Mesendoderm (in vitro differentiated cells): ENCODE measurements at regions not wholly inside any gene's neighbourhood (a gene's known extent, or its start where the extent isn't known, plus 50 kb on each side); places are given as distances from the start of the nearest gene placed in this dataset.

Experiments
- DNase-seq: peaks from one replicate; pipeline ENCODE4 v3.0.0; 2013
- H2AK5ac ChIP-seq: 2 replicates; pipeline ENCODE4 v1.6.1; 2013; ENCODE audit warnings: low read length, inconsistent platforms
- H2BK120ac ChIP-seq: 2 replicates; pipeline ENCODE4 v1.6.1; 2013; ENCODE audit warnings: low read depth, mild to moderate bottlenecking, low read length, moderate library complexity, mixed read lengths
- H2BK15ac ChIP-seq: replicated peaks from 2 replicates; pipeline ENCODE4 v1.6.1; 2013; ENCODE audit warnings: low read depth, mild to moderate bottlenecking, moderate library complexity
- H2BK5ac ChIP-seq: 2 replicates; pipeline ENCODE4 v1.6.1; 2013; ENCODE audit warnings: low read length, inconsistent platforms
- H3K18ac ChIP-seq: 2 replicates; pipeline ENCODE4 v1.6.1; 2013; ENCODE audit warnings: mild to moderate bottlenecking, low read length, mixed read lengths
- H3K23ac ChIP-seq: one replicate; pipeline ENCODE4 v1.6.1; 2013; ENCODE audit warnings: low read length
- H3K27ac ChIP-seq: 2 replicates; pipeline ENCODE4 v1.5.1; 2013; ENCODE audit warnings: low read depth, mild to moderate bottlenecking, inconsistent platforms, low read length, moderate library complexity
- H3K27me3 ChIP-seq: 2 replicates; pipeline ENCODE4 v1.6.1; 2013; ENCODE audit warnings: low read length, control low read depth, mild to moderate bottlenecking, inconsistent platforms; ENCODE audit not compliant: insufficient read depth, poor library complexity
- H3K36me3 ChIP-seq: 2 replicates; pipeline ENCODE4 v1.6.1; 2013; ENCODE audit warnings: low read length, inconsistent platforms; ENCODE audit not compliant: control insufficient read depth, insufficient read depth
- H3K4ac ChIP-seq: one replicate; pipeline ENCODE4 v1.6.1; 2013; ENCODE audit warnings: low read depth, mild to moderate bottlenecking, low read length, moderate library complexity
- H3K4me1 ChIP-seq: 2 replicates; pipeline ENCODE4 v1.6.1; 2013; ENCODE audit warnings: low read depth, low read length, inconsistent platforms; ENCODE audit not compliant: control insufficient read depth
- H3K4me2 ChIP-seq: 2 replicates; pipeline ENCODE4 v1.6.1; 2013; ENCODE audit warnings: low read length
- H3K4me3 ChIP-seq: 2 replicates; pipeline ENCODE4 v1.5.1; 2013; ENCODE audit warnings: mild to moderate bottlenecking, low read length
- H3K56ac ChIP-seq: one replicate; pipeline ENCODE4 v1.6.1; 2013; ENCODE audit warnings: low read length
- H3K79me1 ChIP-seq: 2 replicates; pipeline ENCODE4 v1.6.1; 2013; ENCODE audit warnings: low read length, inconsistent platforms
- H3K79me2 ChIP-seq: 2 replicates; pipeline ENCODE4 v1.6.1; 2013; ENCODE audit warnings: mild to moderate bottlenecking, low read length; ENCODE audit not compliant: control insufficient read depth, insufficient read depth
- H3K9ac ChIP-seq: 2 replicates; pipeline ENCODE4 v1.6.1; 2013; ENCODE audit warnings: low read length, inconsistent platforms
- H4K5ac ChIP-seq: one replicate; pipeline ENCODE4 v1.6.1; 2013; ENCODE audit warnings: low read length
- H4K8ac ChIP-seq: one replicate; pipeline ENCODE4 v1.6.1; 2013; ENCODE audit warnings: low read depth, mild to moderate bottlenecking, control low read depth, low read length, moderate library complexity
- WGBS: extraction: QIAGEN DNeasy Blood & Tissue Kit; methylation state at CpG from one replicate; pipeline ENCODE4 v1.1.7; 2013; ENCODE audit warnings: low lambda C conversion rate, missing lambda C conversion rate; ENCODE audit not compliant: insufficient coverage; ENCODE audit errors: extremely low coverage; 5-methylcytosine and 5-hydroxymethylcytosine counted together

- Histone ChIP-seq H2BK120ac (no peak overlapping the region), H3K23ac (no peak overlapping the region), H3K4ac (no peak overlapping the region), H3K9ac (no peak overlapping the region), H3K18ac (no peak overlapping the region), H3K36me3 (no peaks in the 10 kb centered on the region), H3K4me2 (no peak overlapping the region), H2BK15ac (no peak overlapping the region), H3K4me3 (no peak overlapping the region), H3K4me1 (no peaks in the 10 kb centered on the region), H3K27ac (no peak overlapping the region), H3K79me1 (no peaks in the 10 kb centered on the region), H4K5ac (no peak overlapping the region), H3K79me2 (no peaks in the 10 kb centered on the region), H2AK5ac (no peak overlapping the region), H3K56ac (no peak overlapping the region), H3K27me3 (no peaks in the 10 kb centered on the region), H4K8ac (no peak overlapping the region), H2BK5ac (no peak overlapping the region)
- DNase-seq: no peak
- WGBS: no CpG with 5 or more reads among the region's 2 CpGs
Measured at GRCh38 chr14:85447883-85448282, 82.1 kb upstream of the FLRT2 start.

GRCh38 chr14:85451421-85451820, 78.5 kb upstream of the FLRT2 start:
- H4K5ac ChIP-seq: no peak overlapping the region
- no peaks in the 10 kb centered on the region for H3K4me1 ChIP-seq
- H3K4ac ChIP-seq: no peak overlapping the region
- no peaks in the 10 kb centered on the region for H3K36me3 ChIP-seq
- no peaks in the 10 kb centered on the region for H3K79me2 ChIP-seq
- no peak overlapping the region for H3K27ac ChIP-seq
- no peak overlapping the region for H3K18ac ChIP-seq
- no peak overlapping the region for H3K9ac ChIP-seq
- H4K8ac ChIP-seq: no peak overlapping the region
- H3K27me3 ChIP-seq: no peaks in the 10 kb centered on the region
- no peak overlapping the region for H3K56ac ChIP-seq
- no peak overlapping the region for H2AK5ac ChIP-seq
- H3K4me3 ChIP-seq: no peak overlapping the region
- H2BK5ac ChIP-seq: no peak overlapping the region
- no peak overlapping the region for H3K4me2 ChIP-seq
- H2BK15ac ChIP-seq: no peak overlapping the region
- H3K23ac ChIP-seq: no peak overlapping the region
- no peak for DNase-seq
- no peak overlapping the region for H2BK120ac ChIP-seq
- no peaks in the 10 kb centered on the region for H3K79me1 ChIP-seq

- H3K4me2 ChIP-seq: no peak overlapping the region
- H3K18ac ChIP-seq: no peak overlapping the region
- H3K56ac ChIP-seq: no peak overlapping the region
- no peak for DNase-seq
- H3K4me3 ChIP-seq: no peak overlapping the region
- no peak overlapping the region for H3K23ac ChIP-seq
- no peak overlapping the region for H3K27ac ChIP-seq
- H2AK5ac ChIP-seq: no peak overlapping the region
- no peak overlapping the region for H4K8ac ChIP-seq
- no peaks in the 10 kb centered on the region for H3K4me1 ChIP-seq
- H4K5ac ChIP-seq: no peak overlapping the region
- no peaks in the 10 kb centered on the region for H3K79me2 ChIP-seq
- no peaks in the 10 kb centered on the region for H3K36me3 ChIP-seq
- H2BK5ac ChIP-seq: no peak overlapping the region
- H3K4ac ChIP-seq: no peak overlapping the region
- no CpG with 5 or more reads among the region's 2 CpGs for WGBS
- no peak overlapping the region for H3K9ac ChIP-seq
- no peaks in the 10 kb centered on the region for H3K27me3 ChIP-seq
- no peaks in the 10 kb centered on the region for H3K79me1 ChIP-seq
- no peak overlapping the region for H2BK15ac ChIP-seq
- H2BK120ac ChIP-seq: no peak overlapping the region
Measured at GRCh38 chr14:85453401-85454225, 76.3 kb upstream of the FLRT2 start.

- no peaks in the 10 kb centered on the region for H3K79me1 ChIP-seq
- no peak overlapping the region for H3K4me2 ChIP-seq
- peak overlapping the region; percentile 39 for H3K18ac ChIP-seq
- no peaks in the 10 kb centered on the region for H3K27me3 ChIP-seq
- WGBS: no CpG with 5 or more reads among the region's 3 CpGs
- no peak overlapping the region for H3K23ac ChIP-seq
- no peak for DNase-seq
- H3K27ac ChIP-seq: no peak overlapping the region
- H3K36me3 ChIP-seq: no peaks in the 10 kb centered on the region
- H3K4me1 ChIP-seq: no peaks in the 10 kb centered on the region
- no peaks in the 10 kb centered on the region for H3K79me2 ChIP-seq
- H4K5ac ChIP-seq: no peak overlapping the region
- no peak overlapping the region for H3K4ac ChIP-seq
- H3K56ac ChIP-seq: no peak overlapping the region
- H3K4me3 ChIP-seq: no peak overlapping the region
- no peak overlapping the region for H4K8ac ChIP-seq
- H2BK15ac ChIP-seq: no peak overlapping the region
- H2BK120ac ChIP-seq: no peak overlapping the region
- no peak overlapping the region for H3K9ac ChIP-seq
- no peak overlapping the region for H2AK5ac ChIP-seq
- H2BK5ac ChIP-seq: no peak overlapping the region
Measured at GRCh38 chr14:85454226-85454813, 75.6 kb upstream of the FLRT2 start.

- WGBS: no CpG with 5 or more reads among the region's 3 CpGs
- H3K36me3 ChIP-seq: no peaks in the 10 kb centered on the region
Measured at GRCh38 chr14:85459361-85460000, 70.5 kb upstream of the FLRT2 start.

More at GRCh38 chr14:85459361-85460000, 70.5 kb upstream of the FLRT2 start:
- Histone ChIP-seq H3K27ac (no peak overlapping the region), H3K23ac (no peak overlapping the region), H4K5ac (no peak overlapping the region), H3K27me3 (no peaks in the 10 kb centered on the region), H2BK15ac (no peak overlapping the region), H2BK5ac (no peak overlapping the region), H2BK120ac (no peak overlapping the region), H3K56ac (no peak overlapping the region), H3K9ac (no peak overlapping the region), H3K79me1 (no peaks in the 10 kb centered on the region), H4K8ac (no peak overlapping the region), H3K4me1 (no peaks in the 10 kb centered on the region), H3K18ac (no peak overlapping the region), H3K4me2 (no peak overlapping the region), H3K4ac (no peak overlapping the region), H3K79me2 (no peaks in the 10 kb centered on the region), H3K4me3 (no peak overlapping the region), H2AK5ac (no peak overlapping the region)
- no peak for DNase-seq
